A549 (cell line): ENCODE measurements at regions not wholly inside any gene's neighbourhood (a gene's known extent, or its start where the extent isn't known, plus 50 kb on each side); places are given as distances from the start of the nearest gene placed in this dataset.

Source experiments
- ATAC-seq, 2 experiments: fragments of 200-7000 bp in 1 of 2; fragments of >200 bp in 1 of 2; cut with Nextera tagmentation in 1 of 2; cut with Tn5 transposase in 1 of 2; 3 replicates each; pipeline versions ENCODE4 v1.8.0 to v1.9.1; 2018 to 2020; ENCODE audit warnings: mild to moderate bottlenecking in 1 of 2, moderate library complexity in 1 of 2
- CTCF ChIA-PET: fragments of 300-600 bp; sonication (Branson Sonifier 250); formaldehyde crosslinking; extraction: SDS; loops from one replicate; lab custom pipeline; 2021; ENCODE audit warnings: antibody characterized with exemption, inconsistent platforms; lab: Yijun Ruan, JAX
- POLR2A ChIA-PET: fragments of 350-600 bp; formaldehyde crosslinking; extraction: SDS; loops from one replicate; lab custom pipeline; 2021; ENCODE audit warnings: antibody characterized with exemption, inconsistent platforms; lab: Yijun Ruan, JAX
- DNase-seq, 2 experiments: peaks; one replicate each; pipeline versions ENCODE4 v3.0.0 to v3.0.0-alpha.2; 2011 to 2016; ENCODE audit warnings: low read depth in 1 of 2, low spot score in 1 of 2
- FAIRE-seq: peaks from 2 replicates; lab custom pipeline; 2011; peaks lifted over from hg19 to GRCh38; lab: Jason Lieb, UNC
- H3K27ac ChIP-seq, 2 experiments: fragments of >200 bp; sonication (Bioruptor Twin); formaldehyde crosslinking; 3 replicates each; pipeline ENCODE4 v1.5.1; 2016 to 2017
- H3K4me1 ChIP-seq: fragments of >200 bp; sonication (Bioruptor Twin); formaldehyde crosslinking; 3 replicates; pipeline ENCODE4 v1.6.1; 2016
- H3K4me2 ChIP-seq: fragments of >200 bp; sonication (Bioruptor Twin); formaldehyde crosslinking; 3 replicates; pipeline ENCODE4 v1.6.1; 2016
- H3K4me3 ChIP-seq: fragments of >200 bp; sonication (Bioruptor Twin); formaldehyde crosslinking; 3 replicates; pipeline ENCODE4 v1.5.1; 2016
- H3K9me3 ChIP-seq: fragments of >200 bp; sonication (Bioruptor Twin); formaldehyde crosslinking; 3 replicates; pipeline ENCODE4 v1.6.1; 2016
- CBX2 ChIP-seq: fragments of 200-600 bp; sonication (generic); IDR thresholded peaks from 2 replicates; pipeline ENCODE4 v1.6.1; 2016; ENCODE audit warnings: low read depth, mild to moderate bottlenecking, borderline replicate concordance
- CBX8 ChIP-seq: fragments of 200-600 bp; sonication (generic); IDR thresholded peaks from 2 replicates; pipeline ENCODE4 v1.6.1; 2016
- EHF ChIP-seq: fragments of 250-450 bp; sonication (Bioruptor Pico); IDR thresholded peaks from 2 replicates; pipeline ENCODE4 v1.5.0; 2020; ENCODE audit warnings: mild to moderate bottlenecking
- FOSB ChIP-seq: fragments of 250-450 bp; sonication (Bioruptor Pico); IDR thresholded peaks from 2 replicates; pipeline ENCODE4 v1.5.0; 2020; ENCODE audit warnings: mild to moderate bottlenecking, moderate library complexity
- FOSL2 ChIP-seq, 2 experiments: fragments of 450-650 bp in 1 of 2; fragments of >200 bp in 1 of 2; sonication (Bioruptor Twin) in 1 of 2; formaldehyde crosslinking; IDR thresholded peaks; 2 replicates each; pipeline versions ENCODE4 v1.5.0 to v1.6.1; 2016 to 2020; ENCODE audit warnings: mild to moderate bottlenecking in 1 of 2, moderate library complexity in 1 of 2
- FOXS1 ChIP-seq: fragments of 250-450 bp; sonication (Bioruptor Pico); IDR thresholded peaks from 2 replicates; pipeline ENCODE4 v1.5.0; 2020; ENCODE audit warnings: mild to moderate bottlenecking, moderate library complexity
- GATA3 ChIP-seq: IDR thresholded peaks from 2 replicates; pipeline ENCODE4 v1.6.1; 2012; ENCODE audit warnings: borderline replicate concordance
- HEYL ChIP-seq: fragments of 250-450 bp; sonication (Bioruptor Pico); IDR thresholded peaks from 2 replicates; pipeline ENCODE4 v1.8.0; 2021; ENCODE audit warnings: mild to moderate bottlenecking, moderate library complexity
- HOXA7 ChIP-seq: fragments of 250-450 bp; sonication (Bioruptor Pico); IDR thresholded peaks from 2 replicates; pipeline ENCODE4 v1.5.0; 2020; ENCODE audit warnings: mild to moderate bottlenecking, moderate library complexity
- HOXB13 ChIP-seq: fragments of 250-450 bp; sonication (Bioruptor Pico); IDR thresholded peaks from 2 replicates; pipeline ENCODE4 v1.5.0; 2020; ENCODE audit warnings: low read depth, mild to moderate bottlenecking, moderate library complexity
- JUN ChIP-seq, 2 experiments: fragments of >200 bp; sonication (Bioruptor Twin); formaldehyde crosslinking; IDR thresholded peaks; 2 replicates in 1 of 2; 3 replicates in 1 of 2; pipeline ENCODE4 v1.6.1; 2016 to 2017
- JUNB ChIP-seq: fragments of >200 bp; sonication (Bioruptor Twin); formaldehyde crosslinking; IDR thresholded peaks from 2 replicates; pipeline ENCODE4 v1.6.1; 2016
- KDM5A ChIP-seq: fragments of 200-600 bp; sonication (generic); IDR thresholded peaks from 2 replicates; pipeline ENCODE4 v1.6.1; 2016; ENCODE audit warnings: antibody characterized with exemption, mild to moderate bottlenecking
- MAX ChIP-seq: IDR thresholded peaks from 2 replicates; pipeline ENCODE4 v1.6.1; 2012
- MYC ChIP-seq: IDR thresholded peaks from 2 replicates; pipeline ENCODE4 v1.6.1; 2012; ENCODE audit warnings: mild to moderate bottlenecking, inconsistent platforms, low read length, improper control_type of control experiment, borderline replicate concordance
- POLR2A ChIP-seq: IDR thresholded peaks from 2 replicates; pipeline ENCODE4 v1.6.1; 2012; ENCODE audit warnings: mild to moderate bottlenecking, low read length
- RAD21 ChIP-seq, 2 experiments: fragments of >200 bp in 1 of 2; sonication (Bioruptor Twin) in 1 of 2; formaldehyde crosslinking in 1 of 2; IDR thresholded peaks in 1 of 2; conservative IDR thresholded peaks in 1 of 2; 2 replicates in 1 of 2; 3 replicates in 1 of 2; pipeline ENCODE4 v1.6.1; 2012 to 2018; ENCODE audit warnings: inconsistent platforms in 1 of 2
- RARB ChIP-seq: fragments of 250-450 bp; sonication (Bioruptor Pico); IDR thresholded peaks from 2 replicates; pipeline ENCODE4 v1.8.0; 2021; ENCODE audit warnings: mild to moderate bottlenecking, moderate library complexity
- RNF2 ChIP-seq: fragments of 200-600 bp; sonication (generic); IDR thresholded peaks from 2 replicates; pipeline ENCODE4 v1.6.1; 2016; ENCODE audit warnings: low read depth, mild to moderate bottlenecking, antibody characterized with exemption, moderate library complexity, borderline replicate concordance
- SREBF2 ChIP-seq: fragments of 450-650 bp; IDR thresholded peaks from 2 replicates; pipeline ENCODE4 v1.6.1; 2014; ENCODE audit warnings: mild to moderate bottlenecking, moderate library complexity
- TFCP2L1 ChIP-seq: fragments of 250-450 bp; sonication (Bioruptor Pico); IDR thresholded peaks from 2 replicates; pipeline ENCODE4 v1.5.0; 2021; ENCODE audit warnings: mild to moderate bottlenecking
- TP53 ChIP-seq: fragments of 250-450 bp; sonication (Bioruptor Pico); IDR thresholded peaks from 2 replicates; pipeline ENCODE4 v1.5.0; 2021; ENCODE audit warnings: mild to moderate bottlenecking, moderate library complexity
- ZNF302 ChIP-seq: fragments of 250-450 bp; sonication (Bioruptor Pico); IDR thresholded peaks from 2 replicates; pipeline ENCODE4 v1.9.0; 2021; ENCODE audit warnings: inconsistent platforms, mild to moderate bottlenecking, moderate library complexity
- WGBS: methylation state at CpG from one replicate; pipeline ENCODE4 v1.1.6; 2017; ENCODE audit errors: missing lambda C conversion rate; 5-methylcytosine and 5-hydroxymethylcytosine counted together
- TF ChIP-seq, protein P1 (sequence below): fragments of 150-350 bp; IDR thresholded peaks from 2 replicates; pipeline ENCODE4 v1.6.1; 2014; ENCODE audit warnings: low read depth, mild to moderate bottlenecking, low read length

DNA sequence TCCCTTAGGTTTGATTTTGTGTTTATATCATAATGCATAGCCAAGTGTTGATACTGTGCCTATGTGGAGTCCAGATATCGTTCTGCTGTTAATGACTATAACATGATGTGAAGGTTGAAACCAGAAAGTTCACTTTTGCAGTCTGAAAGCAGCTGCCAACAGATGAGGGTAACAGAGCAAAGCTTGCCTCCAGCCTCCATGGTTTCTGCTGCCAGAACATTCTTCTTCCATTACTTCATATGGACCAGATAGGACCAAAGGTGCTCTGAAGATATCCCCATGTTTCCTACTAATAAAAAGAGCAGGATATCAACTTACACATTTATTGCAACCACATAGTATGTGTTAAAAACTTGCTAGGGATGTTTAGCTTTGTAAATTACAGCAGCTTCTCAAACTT is 394.1 kb downstream of the SPRY1 start (continued):
- no peak for TF ChIP-seq MAX
- no peak for TF ChIP-seq HOXA7
- no peak for TF ChIP-seq JUN (IDR thresholded peaks at IDR 0.05)
- TF ChIP-seq HOXB13 (CRISPR knock-in tag) = no peak

DNA sequence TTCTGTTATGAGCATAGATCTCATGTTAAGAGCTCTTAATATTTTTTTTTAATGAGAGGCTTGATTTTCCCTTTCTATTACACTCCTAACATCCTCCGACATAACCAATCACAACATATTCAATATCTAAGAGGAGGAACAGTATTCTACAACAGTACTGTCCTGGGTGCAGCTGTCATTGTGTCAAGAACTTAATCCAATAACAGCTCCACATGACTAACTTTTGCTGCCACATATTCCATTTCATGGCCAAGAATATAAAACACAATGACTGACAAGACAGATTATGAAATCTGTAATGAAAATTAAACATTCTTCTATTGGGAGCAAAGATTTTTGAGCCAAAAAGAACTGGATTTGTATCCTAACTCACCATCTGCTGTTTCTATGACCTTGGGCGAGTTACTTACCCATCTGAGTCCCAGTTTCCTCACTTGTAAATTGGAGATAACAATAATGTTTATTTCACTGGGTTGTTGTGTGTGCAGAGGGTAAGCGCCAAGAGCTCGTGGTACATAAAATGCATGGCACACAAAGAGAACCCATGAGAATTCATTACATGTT is 405.6 kb downstream of the SPRY1 start:
- 43% methylated on average over 4 of the region's 4 CpGs for WGBS
- no peak for FAIRE-seq
- no peak for TF ChIP-seq TFCP2L1 (CRISPR knock-in tag)
- no peak for TF ChIP-seq RAD21 (conservative IDR thresholded peaks at IDR 0.05 in 1 of 2, IDR thresholded peaks at IDR 0.05 in 1 of 2)
- no peak for TF ChIP-seq JUNB
- TF ChIP-seq RARB (CRISPR knock-in tag) = no peak
- TF ChIP-seq HEYL (CRISPR knock-in tag) = no peak
- TF ChIP-seq FOXS1 (CRISPR knock-in tag) = no peak
- TF ChIP-seq GATA3 = no peak
- TF ChIP-seq ZNF302 (CRISPR knock-in tag) = no peak
- no peak for TF ChIP-seq EHF (CRISPR knock-in tag)
- no peak for TF ChIP-seq MYC
- TF ChIP-seq CBX2 = no peak
- TF ChIP-seq KDM5A = no peak
- TF ChIP-seq CBX8 = no peak
- TF ChIP-seq RNF2 = no peak
- no peak for TF ChIP-seq POLR2A
- TF ChIP-seq, protein P1, sequence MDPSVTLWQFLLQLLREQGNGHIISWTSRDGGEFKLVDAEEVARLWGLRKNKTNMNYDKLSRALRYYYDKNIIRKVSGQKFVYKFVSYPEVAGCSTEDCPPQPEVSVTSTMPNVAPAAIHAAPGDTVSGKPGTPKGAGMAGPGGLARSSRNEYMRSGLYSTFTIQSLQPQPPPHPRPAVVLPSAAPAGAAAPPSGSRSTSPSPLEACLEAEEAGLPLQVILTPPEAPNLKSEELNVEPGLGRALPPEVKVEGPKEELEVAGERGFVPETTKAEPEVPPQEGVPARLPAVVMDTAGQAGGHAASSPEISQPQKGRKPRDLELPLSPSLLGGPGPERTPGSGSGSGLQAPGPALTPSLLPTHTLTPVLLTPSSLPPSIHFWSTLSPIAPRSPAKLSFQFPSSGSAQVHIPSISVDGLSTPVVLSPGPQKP = no peak
- no peak for TF ChIP-seq SREBF2
- no peak for TF ChIP-seq FOSB
- TF ChIP-seq TP53 (CRISPR knock-in tag) = no peak
- no peak for DNase-seq
- Histone ChIP-seq H3K9me3 (no peaks in the 10 kb centered on the region), H3K27ac (no peak overlapping the region), H3K4me2 (no peak overlapping the region), H3K4me1 (no peaks in the 10 kb centered on the region), H3K4me3 (no peak overlapping the region)
- ChIA-PET CTCF (interaction anchor here (0.6 to 1.1 kb wide), 3 partner anchors 29 to 286 kb away, joined by 3 read pairs; no protein-coding TSS in a partner anchor), POLR2A (no interaction called here)
- ATAC-seq = no peak

- ATAC-seq (no peak), FAIRE-seq (no peak), DNase-seq (no peak)
- Histone ChIP-seq H3K4me2 (no peak overlapping the region), H3K4me3 (no peak overlapping the region), H3K27ac (no peak overlapping the region), H3K4me1 (no peaks in the 10 kb centered on the region), H3K9me3 (no peaks in the 10 kb centered on the region)
- WGBS = 6% methylated on average over 2 of the region's 2 CpGs
- ChIA-PET POLR2A (no interaction called here), CTCF (interaction anchor here (0.6 to 1.1 kb wide), 2 partner anchors 30 to 118 kb away, joined by 3 read pairs; no protein-coding TSS in a partner anchor)
- no peak for TF ChIP-seq FOSL2 (IDR thresholded peaks at IDR 0.05)
- no peak for TF ChIP-seq FOSL2 (CRISPR knock-in tag; IDR thresholded peaks at IDR 0.05)
Measured at GRCh38 chr4:123802933-123803332, 406.3 kb downstream of the SPRY1 start.
